ENCODE measurements at regions not wholly inside any gene's neighbourhood (a gene's known extent, or its start where the extent isn't known, plus 50 kb on each side); places are given as distances from the start of the nearest gene placed in this dataset.

DNA sequence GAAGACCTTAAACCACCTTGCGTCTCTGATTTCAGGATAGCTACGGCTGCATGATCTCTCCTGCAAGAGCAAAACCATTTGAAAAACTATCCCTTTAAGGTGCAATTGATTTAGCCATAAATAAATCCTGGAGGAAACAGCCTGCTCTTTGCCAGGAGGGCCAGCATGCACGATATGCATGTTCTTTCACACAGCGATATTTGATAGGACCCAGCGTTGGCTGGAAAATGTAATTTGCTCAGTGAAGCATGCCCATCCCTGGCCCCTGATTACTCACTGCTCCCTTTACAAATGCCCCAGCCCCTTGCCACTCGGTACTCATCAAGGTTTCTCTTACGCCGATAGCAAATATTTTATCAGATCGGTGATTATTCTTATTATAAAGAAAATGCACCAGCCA lies 315.4 kb downstream of the CDH2 start:
- H3K9me3 Mint-ChIP-seq = no peaks in the 10 kb centered on the region

DNA sequence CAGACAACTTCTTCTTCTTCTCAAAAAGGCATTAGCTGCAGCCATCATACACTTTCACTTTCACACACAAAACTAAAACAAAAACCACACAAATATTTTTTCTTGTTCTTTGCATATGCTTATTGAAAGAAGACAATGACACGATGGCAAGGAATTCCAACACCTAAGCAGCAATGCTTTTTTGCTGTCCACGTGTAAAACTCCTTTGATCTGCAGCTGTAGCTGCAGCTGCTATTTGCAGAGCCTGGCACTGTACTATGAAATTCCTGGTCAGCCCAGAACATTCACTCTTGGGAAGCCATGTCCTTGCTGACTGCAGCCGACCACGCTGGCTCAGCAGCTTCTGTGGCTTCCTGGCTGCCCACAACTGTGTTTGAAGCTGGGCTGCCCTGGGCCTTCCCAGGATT lies 316.2 kb downstream of the CDH2 start:
- Mint-ChIP-seq H3K4me1 (peaks cover 17% of the 10 kb centered on the region), H3K27me3 (ENCODE audit: low read depth) (no peaks in the 10 kb centered on the region), H3K4me3 (no peak overlapping the region), H3K27ac (peak overlapping the region; percentile 30), H3K36me3 (no peaks in the 10 kb centered on the region), H3K9me3 (no peaks in the 10 kb centered on the region)
- TF ChIP-seq, protein P1, sequence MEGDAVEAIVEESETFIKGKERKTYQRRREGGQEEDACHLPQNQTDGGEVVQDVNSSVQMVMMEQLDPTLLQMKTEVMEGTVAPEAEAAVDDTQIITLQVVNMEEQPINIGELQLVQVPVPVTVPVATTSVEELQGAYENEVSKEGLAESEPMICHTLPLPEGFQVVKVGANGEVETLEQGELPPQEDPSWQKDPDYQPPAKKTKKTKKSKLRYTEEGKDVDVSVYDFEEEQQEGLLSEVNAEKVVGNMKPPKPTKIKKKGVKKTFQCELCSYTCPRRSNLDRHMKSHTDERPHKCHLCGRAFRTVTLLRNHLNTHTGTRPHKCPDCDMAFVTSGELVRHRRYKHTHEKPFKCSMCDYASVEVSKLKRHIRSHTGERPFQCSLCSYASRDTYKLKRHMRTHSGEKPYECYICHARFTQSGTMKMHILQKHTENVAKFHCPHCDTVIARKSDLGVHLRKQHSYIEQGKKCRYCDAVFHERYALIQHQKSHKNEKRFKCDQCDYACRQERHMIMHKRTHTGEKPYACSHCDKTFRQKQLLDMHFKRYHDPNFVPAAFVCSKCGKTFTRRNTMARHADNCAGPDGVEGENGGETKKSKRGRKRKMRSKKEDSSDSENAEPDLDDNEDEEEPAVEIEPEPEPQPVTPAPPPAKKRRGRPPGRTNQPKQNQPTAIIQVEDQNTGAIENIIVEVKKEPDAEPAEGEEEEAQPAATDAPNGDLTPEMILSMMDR (IDR thresholded peaks at IDR 0.05; ENCODE audit: unreplicated experiment) = no peak
- DNase-seq (ENCODE audit: low spot score in 2 of 2, unreplicated experiment in 2 of 2) = no peak

More for the DNA sequence above, 315.4 kb downstream of the CDH2 start:
- DNase-seq (ENCODE audit: low spot score in 2 of 2, unreplicated experiment in 2 of 2) = no peak
- peaks cover 17% of the 10 kb centered on the region for H3K4me1 Mint-ChIP-seq
- H3K27ac Mint-ChIP-seq = no peak overlapping the region
- no peaks in the 10 kb centered on the region for H3K36me3 Mint-ChIP-seq
- H3K27me3 Mint-ChIP-seq (ENCODE audit: low read depth) = no peaks in the 10 kb centered on the region
- no peak overlapping the region for H3K4me3 Mint-ChIP-seq
- TF ChIP-seq, protein P1 (IDR thresholded peaks at IDR 0.05; ENCODE audit: unreplicated experiment) = no peak

DNA sequence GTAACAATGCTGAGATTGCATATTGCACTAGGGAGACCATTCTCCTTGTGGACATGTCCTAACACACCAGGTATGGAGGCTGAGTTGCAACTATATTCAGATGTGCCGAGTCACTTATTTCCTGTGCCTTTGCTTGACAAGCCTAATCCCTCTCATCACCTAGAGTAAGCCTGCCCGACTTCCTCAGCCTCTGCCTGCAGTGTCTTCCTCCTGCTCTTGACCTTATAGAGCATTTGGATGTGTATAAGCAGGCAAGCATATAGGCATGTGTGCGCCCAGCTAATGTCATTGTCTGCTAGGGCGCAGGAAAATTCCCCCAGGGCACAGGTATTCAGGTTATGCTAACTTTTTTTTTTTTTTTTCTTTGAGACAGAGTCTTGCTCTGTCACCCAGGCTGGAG lies 316.9 kb downstream of the CDH2 start:
- peaks cover under 1% of the 10 kb centered on the region for H3K9me3 Mint-ChIP-seq
- no peaks in the 10 kb centered on the region for H3K27me3 Mint-ChIP-seq (ENCODE audit: low read depth)
- H3K4me1 Mint-ChIP-seq = peaks cover 17% of the 10 kb centered on the region
- H3K27ac Mint-ChIP-seq = no peak overlapping the region
- H3K4me3 Mint-ChIP-seq = no peak overlapping the region
- H3K36me3 Mint-ChIP-seq = no peaks in the 10 kb centered on the region
- TF ChIP-seq, protein P1 (IDR thresholded peaks at IDR 0.05; ENCODE audit: unreplicated experiment) = no peak
- DNase-seq (ENCODE audit: low spot score in 2 of 2, unreplicated experiment in 2 of 2) = no peak

GRCh38 chr18:27856820-27857219 lies 320.1 kb downstream of the CDH2 start:
- Mint-ChIP-seq H3K27me3 (ENCODE audit: low read depth) (no peaks in the 10 kb centered on the region), H3K36me3 (peaks cover 4% of the 10 kb centered on the region), H3K4me1 (peaks cover 9% of the 10 kb centered on the region), H3K9me3 (peaks cover 18% of the 10 kb centered on the region), H3K4me3 (no peak overlapping the region), H3K27ac (no peak overlapping the region)
- no peak for DNase-seq (ENCODE audit: low spot score in 2 of 2, unreplicated experiment in 2 of 2)
- TF ChIP-seq, protein P1 (IDR thresholded peaks at IDR 0.05; ENCODE audit: unreplicated experiment) = no peak

GRCh38 chr18:27855486-27855885 lies 321.4 kb downstream of the CDH2 start:
- Mint-ChIP-seq H3K4me3 (no peak overlapping the region), H3K27ac (no peak overlapping the region), H3K36me3 (peaks cover 4% of the 10 kb centered on the region), H3K4me1 (no peaks in the 10 kb centered on the region), H3K9me3 (peaks cover 20% of the 10 kb centered on the region), H3K27me3 (ENCODE audit: low read depth) (no peaks in the 10 kb centered on the region)
- no peak for DNase-seq (ENCODE audit: low spot score in 2 of 2, unreplicated experiment in 2 of 2)
- TF ChIP-seq, protein P1 (IDR thresholded peaks at IDR 0.05; ENCODE audit: unreplicated experiment) = no peak

DNA sequence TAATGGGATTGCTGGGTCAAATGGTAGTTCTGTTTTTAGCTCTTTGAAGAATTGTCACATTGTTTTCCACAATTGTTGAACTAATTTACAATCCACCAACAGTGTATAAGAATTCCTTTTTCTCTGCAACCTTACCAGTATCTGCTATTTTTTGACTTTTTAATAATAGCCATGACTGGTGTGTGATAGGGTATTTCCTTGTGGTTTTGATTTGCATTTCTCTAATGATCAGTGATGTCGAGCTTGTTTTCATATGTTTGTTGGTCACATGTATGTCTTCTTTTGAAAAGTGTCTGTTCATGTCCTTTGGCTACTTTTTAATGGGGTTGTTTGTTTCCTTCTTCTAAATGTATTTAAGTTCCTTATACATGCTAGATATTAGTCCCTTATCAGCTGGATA lies 322.3 kb downstream of the CDH2 start:
- Mint-ChIP-seq H3K27ac (no peak overlapping the region), H3K36me3 (peaks cover 4% of the 10 kb centered on the region), H3K9me3 (peaks cover 23% of the 10 kb centered on the region), H3K4me3 (no peak overlapping the region), H3K27me3 (ENCODE audit: low read depth) (no peaks in the 10 kb centered on the region), H3K4me1 (no peaks in the 10 kb centered on the region)
- no peak for DNase-seq (ENCODE audit: low spot score in 2 of 2, unreplicated experiment in 2 of 2)
- TF ChIP-seq, protein P1 (IDR thresholded peaks at IDR 0.05; ENCODE audit: unreplicated experiment) = no peak

Data from mesothelial cell of epicardium (in vitro differentiated cells).